ENCODE measurements at regions not wholly inside any gene's neighbourhood (a gene's known extent, or its start where the extent isn't known, plus 50 kb on each side); places are given as distances from the start of the nearest gene placed in this dataset.

- intact Hi-C loops (cut with DNase I): no loop called here
- Histone ChIP-seq H3K27me3 (ENCODE audit: control insufficient read depth, insufficient read depth, low read length) (no peaks in the 10 kb centered on the region), H3K9me3 (ENCODE audit: control insufficient read depth in 2 of 3, insufficient read depth in 1 of 3, low read length in 3 of 3) (no peaks in the 10 kb centered on the region), H3K9ac (ENCODE audit: low read length in 3 of 3) (no peak overlapping the region), H3K4me1 (ENCODE audit: control insufficient read depth in 2 of 3, insufficient read depth in 2 of 3, low read depth in 1 of 3, low read length in 3 of 3) (no peaks in the 10 kb centered on the region), H3K36me3 (ENCODE audit: control insufficient read depth in 2 of 3, insufficient read depth in 3 of 3, low read length in 3 of 3) (no peaks in the 10 kb centered on the region), H3K4me3 (ENCODE audit: low read length in 3 of 3) (no peak overlapping the region), H3K27ac (ENCODE audit: low read depth in 2 of 2, low read length in 2 of 2) (no peak overlapping the region)
- DNase-seq (no peak), FAIRE-seq (no peak)
- TF ChIP-seq, protein P1, sequence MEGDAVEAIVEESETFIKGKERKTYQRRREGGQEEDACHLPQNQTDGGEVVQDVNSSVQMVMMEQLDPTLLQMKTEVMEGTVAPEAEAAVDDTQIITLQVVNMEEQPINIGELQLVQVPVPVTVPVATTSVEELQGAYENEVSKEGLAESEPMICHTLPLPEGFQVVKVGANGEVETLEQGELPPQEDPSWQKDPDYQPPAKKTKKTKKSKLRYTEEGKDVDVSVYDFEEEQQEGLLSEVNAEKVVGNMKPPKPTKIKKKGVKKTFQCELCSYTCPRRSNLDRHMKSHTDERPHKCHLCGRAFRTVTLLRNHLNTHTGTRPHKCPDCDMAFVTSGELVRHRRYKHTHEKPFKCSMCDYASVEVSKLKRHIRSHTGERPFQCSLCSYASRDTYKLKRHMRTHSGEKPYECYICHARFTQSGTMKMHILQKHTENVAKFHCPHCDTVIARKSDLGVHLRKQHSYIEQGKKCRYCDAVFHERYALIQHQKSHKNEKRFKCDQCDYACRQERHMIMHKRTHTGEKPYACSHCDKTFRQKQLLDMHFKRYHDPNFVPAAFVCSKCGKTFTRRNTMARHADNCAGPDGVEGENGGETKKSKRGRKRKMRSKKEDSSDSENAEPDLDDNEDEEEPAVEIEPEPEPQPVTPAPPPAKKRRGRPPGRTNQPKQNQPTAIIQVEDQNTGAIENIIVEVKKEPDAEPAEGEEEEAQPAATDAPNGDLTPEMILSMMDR (IDR thresholded peaks at IDR 0.05; ENCODE audit: borderline replicate concordance, extremely low read depth, insufficient read depth): no peak
Measured at GRCh38 chr3:76025561-76025960, 240.2 kb upstream of the ZNF717 start.

- H3K27ac ChIP-seq (ENCODE audit: low read depth in 2 of 2, low read length in 2 of 2): no peak overlapping the region
- intact Hi-C loops (cut with DNase I): no loop called here
- no peaks in the 10 kb centered on the region for H3K27me3 ChIP-seq (ENCODE audit: control insufficient read depth, insufficient read depth, low read length)
- H3K36me3 ChIP-seq (ENCODE audit: control insufficient read depth in 2 of 3, insufficient read depth in 3 of 3, low read length in 3 of 3): no peaks in the 10 kb centered on the region
- FAIRE-seq: no peak
- TF ChIP-seq, protein P1 (IDR thresholded peaks at IDR 0.05; ENCODE audit: borderline replicate concordance, extremely low read depth, insufficient read depth): no peak
- H3K9ac ChIP-seq (ENCODE audit: low read length in 3 of 3): no peak overlapping the region
- no peak for DNase-seq
- no peaks in the 10 kb centered on the region for H3K4me1 ChIP-seq (ENCODE audit: control insufficient read depth in 2 of 3, insufficient read depth in 2 of 3, low read depth in 1 of 3, low read length in 3 of 3)
- H3K9me3 ChIP-seq (ENCODE audit: control insufficient read depth in 2 of 3, insufficient read depth in 1 of 3, low read length in 3 of 3): no peaks in the 10 kb centered on the region
- H3K4me3 ChIP-seq (ENCODE audit: low read length in 3 of 3): no peak overlapping the region
Measured at GRCh38 chr3:76026379-76026778, 241.0 kb upstream of the ZNF717 start.

GRCh38 chr3:76028774-76029173 lies 243.4 kb upstream of the ZNF717 start:
- Histone ChIP-seq H3K9ac (ENCODE audit: low read length in 3 of 3) (no peak overlapping the region), H3K4me3 (ENCODE audit: low read length in 3 of 3) (no peak overlapping the region), H3K27ac (ENCODE audit: low read depth in 2 of 2, low read length in 2 of 2) (no peak overlapping the region), H3K4me1 (ENCODE audit: control insufficient read depth in 2 of 3, insufficient read depth in 2 of 3, low read depth in 1 of 3, low read length in 3 of 3) (no peaks in the 10 kb centered on the region), H3K36me3 (ENCODE audit: control insufficient read depth in 2 of 3, insufficient read depth in 3 of 3, low read length in 3 of 3) (no peaks in the 10 kb centered on the region), H3K9me3 (ENCODE audit: control insufficient read depth in 2 of 3, insufficient read depth in 1 of 3, low read length in 3 of 3) (no peaks in the 10 kb centered on the region), H3K27me3 (ENCODE audit: control insufficient read depth, insufficient read depth, low read length) (no peaks in the 10 kb centered on the region)
- no peak for FAIRE-seq
- intact Hi-C loops (cut with DNase I): no loop called here
- no peak for DNase-seq
- TF ChIP-seq, protein P1 (IDR thresholded peaks at IDR 0.05; ENCODE audit: borderline replicate concordance, extremely low read depth, insufficient read depth): no peak

DNA sequence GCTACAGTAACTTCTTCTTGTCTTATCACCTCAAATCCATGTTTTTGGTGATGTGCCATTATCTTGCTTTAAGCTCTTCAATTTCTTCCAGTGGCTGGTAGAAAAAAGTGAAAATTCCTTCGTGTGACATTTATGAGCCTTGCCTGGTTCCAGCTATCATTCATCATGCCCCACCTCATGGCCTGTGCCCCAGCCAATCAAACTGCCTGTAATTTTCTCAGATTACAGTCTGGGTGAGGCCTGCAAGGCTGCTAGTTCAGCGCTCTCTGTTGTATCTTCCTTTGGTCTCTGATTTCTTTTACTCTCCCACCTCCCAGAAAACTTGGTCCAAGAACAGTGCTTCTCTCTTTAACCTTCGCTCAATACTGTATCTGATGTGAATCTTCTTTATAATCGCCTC lies 249.3 kb upstream of the ZNF717 start:
- DNase-seq (peak in 2 of 5 donors; percentile 31 to 48), FAIRE-seq (no peak)
- Histone ChIP-seq H3K4me1 (ENCODE audit: control insufficient read depth in 2 of 3, insufficient read depth in 2 of 3, low read depth in 1 of 3, low read length in 3 of 3) (no peaks in the 10 kb centered on the region), H3K9me3 (ENCODE audit: control insufficient read depth in 2 of 3, insufficient read depth in 1 of 3, low read length in 3 of 3) (no peaks in the 10 kb centered on the region), H3K27ac (ENCODE audit: low read depth in 2 of 2, low read length in 2 of 2) (no peak overlapping the region), H3K9ac (ENCODE audit: low read length in 3 of 3) (no peak overlapping the region), H3K27me3 (ENCODE audit: control insufficient read depth, insufficient read depth, low read length) (no peaks in the 10 kb centered on the region), H3K4me3 (ENCODE audit: low read length in 3 of 3) (no peak overlapping the region), H3K36me3 (ENCODE audit: control insufficient read depth in 2 of 3, insufficient read depth in 3 of 3, low read length in 3 of 3) (no peaks in the 10 kb centered on the region)
- TF ChIP-seq, protein P1 (IDR thresholded peaks at IDR 0.05; ENCODE audit: borderline replicate concordance, extremely low read depth, insufficient read depth): no peak
- intact Hi-C loops (cut with DNase I): no loop called here
